H4 (cell line): ENCODE measurements at regions not wholly inside any gene's neighbourhood (a gene's known extent, or its start where the extent isn't known, plus 50 kb on each side); places are given as distances from the start of the nearest gene placed in this dataset.

Experiments
- DNase-seq: peaks from one replicate; pipeline ENCODE4 v3.0.0-alpha.2; 2015; ENCODE audit warnings: low spot score

DNA sequence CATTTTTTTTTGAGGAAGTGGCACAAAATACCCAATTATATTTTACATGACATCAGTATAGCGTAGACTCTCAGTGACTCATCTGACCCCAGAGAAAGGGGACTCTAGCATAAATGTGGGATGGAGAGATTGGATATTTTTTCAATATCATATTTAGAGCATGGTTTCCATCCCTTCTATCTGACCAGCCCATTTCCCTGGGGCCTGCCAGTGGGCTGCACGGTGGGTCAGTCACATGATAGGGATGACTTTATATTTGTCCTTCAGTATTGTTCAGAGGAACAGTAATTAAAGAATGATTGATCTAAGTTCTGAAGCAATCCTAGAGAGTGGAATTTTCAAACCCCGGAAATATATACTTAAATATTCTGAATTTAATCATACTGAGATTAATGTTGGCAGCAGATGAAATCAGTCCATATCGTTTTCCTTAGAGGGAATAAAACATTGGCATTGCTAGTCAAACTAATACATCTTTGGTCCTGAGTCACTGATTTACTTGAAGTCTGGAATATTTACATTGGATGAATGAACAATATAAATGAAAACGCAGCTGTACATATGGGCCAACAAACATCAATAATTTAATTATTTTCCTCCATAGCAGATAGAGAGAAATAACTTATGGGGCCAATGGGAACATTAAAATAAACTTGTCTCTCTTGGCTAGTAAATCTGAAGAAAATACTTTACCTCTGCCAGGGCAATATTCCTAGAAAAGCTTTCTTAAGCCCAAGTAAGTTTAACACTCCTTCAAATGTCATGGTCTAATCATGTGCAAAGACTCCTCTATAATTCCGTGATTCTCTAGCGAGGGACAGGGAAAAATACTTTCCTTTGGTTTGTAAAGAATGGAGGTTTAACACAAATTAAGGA lies 563.6 kb upstream of the PKDCC start:
- no peak for DNase-seq

DNA sequence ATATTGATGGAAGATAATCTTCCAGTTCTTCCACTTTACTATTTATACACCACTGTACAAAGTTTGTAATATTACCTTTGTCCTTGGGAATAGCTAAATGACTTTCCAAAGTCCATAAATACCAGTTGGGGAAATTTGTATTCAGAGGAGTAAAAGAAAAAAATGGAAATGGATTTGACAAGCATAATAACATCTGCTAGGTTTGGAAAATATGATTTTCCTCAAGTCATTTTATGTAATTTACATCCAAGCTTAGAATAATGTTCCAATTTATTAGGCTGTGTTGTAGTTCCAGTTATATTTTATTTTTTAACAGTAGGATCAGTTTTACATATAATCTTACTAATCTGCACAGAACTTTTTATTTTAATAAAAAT lies 563.0 kb upstream of the PKDCC start:
- no peak for DNase-seq

DNA sequence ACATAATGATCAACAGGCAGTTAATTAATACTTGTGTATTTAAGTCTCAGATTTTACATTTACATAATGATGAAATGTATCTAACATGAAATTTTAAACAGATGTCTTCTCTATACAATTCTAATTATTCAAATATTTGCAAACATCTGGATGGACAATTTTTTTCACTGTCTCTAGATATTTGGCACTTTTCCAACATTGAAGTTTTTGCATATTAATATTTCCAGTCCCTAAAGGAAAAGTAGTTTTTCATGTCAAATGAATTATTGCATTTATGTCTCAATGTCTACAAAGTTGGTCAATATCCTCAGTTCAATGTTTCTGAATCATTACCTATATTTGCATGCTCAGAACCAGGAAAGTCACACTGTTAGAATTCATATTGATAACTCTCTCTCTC lies 560.9 kb upstream of the PKDCC start:
- DNase-seq = no peak

DNA sequence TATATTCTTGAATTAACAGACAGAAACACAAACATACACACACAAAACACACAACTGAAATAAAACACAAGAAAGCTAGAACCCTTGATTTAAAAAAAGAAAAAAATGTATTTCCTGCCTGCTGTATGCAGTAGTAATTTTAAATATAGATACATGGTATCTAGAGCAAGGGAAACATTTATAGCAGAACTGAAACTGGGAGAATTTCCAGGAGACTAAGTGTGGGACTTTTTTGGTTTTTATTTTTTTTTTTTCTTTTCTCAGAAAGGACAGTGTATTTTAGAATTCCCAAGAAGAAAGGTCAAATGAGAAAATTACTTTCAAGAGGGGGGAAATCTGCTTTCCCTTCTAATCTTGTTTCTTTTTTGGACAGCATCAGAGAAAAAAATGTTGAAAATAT lies 558.9 kb upstream of the PKDCC start:
- no peak for DNase-seq

DNA sequence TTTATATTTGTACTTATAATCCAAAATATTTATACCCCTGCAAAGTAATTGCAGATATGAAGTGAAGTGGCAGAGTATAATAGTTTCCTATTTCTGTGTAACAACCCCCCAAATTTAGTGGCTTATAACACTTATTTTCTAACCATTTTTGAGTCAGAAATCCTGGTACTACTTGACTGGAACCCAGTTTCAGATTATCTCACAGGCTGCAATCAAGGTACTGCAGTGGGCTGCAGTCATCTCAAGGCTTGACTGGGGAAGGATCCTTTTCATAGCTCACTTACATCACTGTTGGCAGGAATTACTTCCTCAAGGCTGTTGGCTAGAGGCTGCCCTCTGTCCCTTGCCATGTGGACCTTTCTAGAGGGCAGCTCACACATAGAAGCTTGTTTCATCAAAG lies 558.2 kb upstream of the PKDCC start:
- no peak for DNase-seq

DNA sequence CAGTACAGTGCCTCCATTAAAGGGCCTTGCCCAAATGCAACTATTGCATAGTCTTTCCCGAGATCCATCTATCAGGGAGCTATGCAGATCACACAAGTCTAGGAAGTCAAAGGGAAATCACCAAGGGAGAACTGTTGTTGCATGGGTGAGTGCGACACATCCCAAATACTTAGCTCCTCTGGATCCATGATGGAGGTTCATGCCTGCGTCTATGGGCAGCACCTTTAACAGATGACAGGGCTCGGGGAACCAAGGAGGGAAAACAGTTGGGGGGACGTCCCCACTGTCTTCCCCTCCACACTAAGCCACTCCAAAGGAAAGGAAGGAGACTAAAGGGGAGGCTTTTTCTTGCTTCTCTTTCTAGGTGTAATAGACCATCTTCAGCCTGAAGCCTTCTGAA lies 552.8 kb upstream of the PKDCC start:
- DNase-seq = no peak

DNA sequence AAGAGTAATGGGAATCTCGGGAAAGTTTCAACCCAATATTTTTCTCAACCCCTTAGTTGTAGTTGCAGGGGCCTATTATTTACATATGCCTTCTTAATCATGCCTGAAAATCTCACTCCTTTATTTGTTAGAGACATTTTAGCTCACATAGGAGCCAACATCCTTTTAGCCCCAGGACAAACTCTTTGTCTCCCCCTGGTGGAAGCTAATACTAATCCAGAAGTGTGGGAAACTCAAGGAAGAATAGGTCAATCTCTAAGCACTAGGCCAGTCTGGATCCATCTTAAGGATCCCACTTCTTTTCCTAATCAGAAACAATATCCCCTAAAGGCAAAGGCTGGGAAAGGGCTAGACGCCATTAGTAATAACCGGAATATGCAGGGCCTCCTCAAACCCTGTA lies 550.9 kb upstream of the PKDCC start:
- no peak for DNase-seq

DNA sequence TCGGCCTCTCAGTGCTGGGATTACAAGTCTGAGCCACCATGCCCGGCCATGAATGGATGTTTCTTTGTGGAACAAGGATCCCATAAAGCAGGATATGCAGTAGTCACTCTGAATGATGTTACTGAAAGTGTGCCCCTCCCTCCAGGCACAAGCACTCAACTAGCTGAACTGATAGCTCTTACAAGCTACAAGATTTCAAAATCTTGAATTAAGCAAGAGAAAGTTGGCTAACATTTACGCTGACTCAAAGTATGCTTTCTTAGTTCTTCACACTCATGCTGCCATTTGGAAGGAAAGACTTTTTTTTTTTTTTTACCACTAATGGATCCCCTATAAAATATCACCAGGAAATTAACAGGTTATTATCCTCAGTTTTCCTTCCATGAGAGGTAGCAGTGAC lies 549.0 kb upstream of the PKDCC start:
- DNase-seq = no peak

DNA sequence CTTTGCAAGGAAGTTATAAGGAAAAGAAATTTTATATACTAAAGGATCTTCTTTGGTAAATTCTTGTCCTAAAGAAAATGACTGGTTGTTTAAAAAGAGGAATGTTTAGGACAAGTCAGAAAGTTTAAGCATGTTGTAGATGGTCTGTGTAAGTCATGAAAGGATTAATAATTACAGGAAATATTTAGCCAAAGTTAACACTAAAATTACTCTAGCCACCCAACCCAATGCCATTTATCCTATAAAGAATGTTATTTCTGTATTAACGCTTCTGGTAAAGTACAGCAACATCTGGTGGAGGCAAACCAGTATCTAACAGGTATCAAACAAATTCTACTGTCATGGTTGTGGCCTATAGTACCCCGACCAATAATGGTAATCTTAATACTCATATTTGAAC lies 546.9 kb upstream of the PKDCC start:
- no peak for DNase-seq

DNA sequence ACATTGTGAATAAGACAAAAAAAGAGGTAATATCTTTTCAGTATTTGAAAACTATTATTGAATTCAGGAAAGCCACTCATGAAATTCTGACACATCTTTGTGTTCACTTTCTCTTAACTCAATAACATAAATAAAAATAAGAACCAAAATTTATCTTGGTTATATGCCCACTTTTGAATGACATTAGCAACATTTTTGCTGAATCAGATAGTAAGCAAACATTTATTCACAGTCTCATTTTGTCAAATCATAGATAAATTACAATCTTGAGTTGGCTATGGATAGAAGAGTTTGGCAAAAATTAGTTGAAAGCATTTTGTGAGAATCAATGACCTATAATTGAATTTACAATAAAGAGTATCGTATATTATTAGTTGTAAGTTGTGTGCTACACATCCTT lies 545.1 kb upstream of the PKDCC start:
- DNase-seq = no peak

DNA sequence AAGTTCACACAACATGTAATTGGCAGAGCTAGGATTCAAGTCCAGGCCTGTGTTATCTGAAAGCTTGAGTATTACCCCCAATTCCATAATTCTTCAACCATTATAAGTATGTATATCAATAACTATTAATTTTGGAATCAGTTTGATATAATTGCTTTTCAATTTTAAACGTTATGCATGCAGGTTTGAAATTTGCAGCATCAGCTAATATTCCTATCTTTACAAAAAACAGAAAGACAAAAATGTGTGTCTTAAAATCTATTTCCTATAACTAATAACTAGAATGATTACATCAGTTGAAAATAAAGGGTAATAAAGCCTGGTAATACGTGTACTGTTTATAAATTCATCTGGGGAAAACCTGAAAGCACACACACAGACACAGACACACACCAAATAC lies 543.3 kb upstream of the PKDCC start:
- DNase-seq = no peak

DNA sequence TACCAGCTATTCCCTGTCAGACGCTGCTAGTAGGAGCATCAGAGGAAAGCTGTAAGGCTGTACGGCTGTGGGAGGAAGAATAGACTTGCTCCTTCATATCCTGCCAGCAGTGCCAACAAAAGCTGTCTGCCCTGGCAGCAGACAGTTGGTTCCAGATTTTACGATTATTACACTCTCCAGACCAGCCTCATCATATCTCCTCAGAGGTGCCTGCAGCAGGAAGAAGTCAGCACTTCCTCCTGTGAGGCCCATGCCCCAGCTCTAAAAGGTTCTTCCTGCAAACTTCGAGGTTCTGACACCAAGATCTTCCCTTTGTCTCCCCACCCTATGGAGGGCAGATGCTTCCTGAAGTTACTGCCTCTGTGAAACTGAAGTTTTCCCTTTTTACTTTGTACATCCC lies 537.7 kb upstream of the PKDCC start:
- no peak for DNase-seq

DNA sequence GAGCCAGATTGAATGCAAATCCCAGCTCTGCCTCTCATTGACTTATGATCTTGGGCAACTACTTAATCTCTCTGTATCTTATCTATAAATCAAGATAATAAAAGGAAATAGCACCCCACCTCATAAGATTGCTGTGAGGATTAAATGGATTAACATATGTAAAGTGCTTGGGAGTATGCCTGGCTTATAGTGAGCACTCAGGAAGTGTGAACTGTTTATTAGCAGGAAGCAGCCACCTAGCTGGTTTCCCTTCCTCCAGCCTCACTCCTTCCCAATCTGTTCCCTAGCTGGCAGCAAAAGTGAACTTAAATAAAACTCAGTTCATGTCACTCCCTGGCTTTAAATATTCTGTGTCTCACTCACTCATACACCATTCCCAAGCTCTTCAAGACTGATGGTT lies 526.6 kb upstream of the PKDCC start:
- DNase-seq = no peak

DNA sequence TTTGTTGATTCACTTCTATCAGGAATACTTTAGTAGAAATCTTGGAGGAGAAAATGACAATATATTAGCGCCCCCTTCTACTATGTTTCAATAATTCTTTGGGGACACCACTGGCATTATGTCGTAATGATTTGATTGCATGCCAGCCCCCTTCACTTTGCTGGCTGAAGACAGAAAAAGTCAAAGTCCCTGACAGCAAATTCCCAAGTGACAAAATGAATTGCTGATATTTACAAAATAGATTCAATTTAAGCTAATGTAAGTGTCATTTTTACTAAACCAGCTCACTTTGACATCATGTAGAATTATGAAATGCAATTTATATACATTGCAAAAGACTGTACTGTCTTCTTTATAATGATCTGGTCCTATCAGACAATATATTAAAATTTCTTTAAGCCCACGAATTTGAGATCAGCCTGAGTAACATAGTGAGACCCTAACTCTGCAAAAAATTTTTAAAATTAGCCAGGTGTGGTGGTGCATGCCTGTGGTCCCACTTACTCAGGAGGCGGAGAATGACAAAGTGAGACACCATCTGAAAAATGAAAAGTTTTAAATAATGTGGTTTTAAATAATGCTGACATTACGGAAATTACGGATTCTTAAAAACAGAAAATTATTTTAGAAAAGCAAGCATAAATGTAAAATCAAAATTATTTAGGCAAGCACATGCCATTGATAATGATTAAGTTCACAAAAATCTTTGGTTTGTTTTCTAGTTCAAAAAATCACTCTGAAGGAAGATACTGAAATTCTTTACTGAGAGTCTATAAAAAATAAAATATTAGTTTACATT lies 520.1 kb upstream of the PKDCC start:
- DNase-seq = no peak

DNA sequence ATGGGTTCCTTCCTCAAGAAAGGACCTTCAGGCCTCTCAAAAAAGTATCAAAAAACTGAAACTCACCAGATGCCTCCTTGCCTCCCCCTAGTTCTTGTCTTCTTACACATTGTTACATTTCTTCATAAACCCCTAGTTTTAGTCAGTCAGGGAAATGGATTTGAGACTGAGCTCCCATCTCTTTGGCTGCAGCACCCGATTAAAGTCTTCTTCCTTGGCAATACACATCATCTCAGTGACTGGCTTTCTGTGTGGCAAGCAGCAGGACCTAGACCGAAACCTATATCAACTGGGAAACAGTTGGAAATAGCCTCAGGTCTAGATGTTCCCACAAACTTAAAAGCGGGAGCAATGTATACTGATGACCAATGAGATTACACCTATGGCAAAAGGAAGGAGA lies 512.2 kb upstream of the PKDCC start:
- no peak for DNase-seq

DNA sequence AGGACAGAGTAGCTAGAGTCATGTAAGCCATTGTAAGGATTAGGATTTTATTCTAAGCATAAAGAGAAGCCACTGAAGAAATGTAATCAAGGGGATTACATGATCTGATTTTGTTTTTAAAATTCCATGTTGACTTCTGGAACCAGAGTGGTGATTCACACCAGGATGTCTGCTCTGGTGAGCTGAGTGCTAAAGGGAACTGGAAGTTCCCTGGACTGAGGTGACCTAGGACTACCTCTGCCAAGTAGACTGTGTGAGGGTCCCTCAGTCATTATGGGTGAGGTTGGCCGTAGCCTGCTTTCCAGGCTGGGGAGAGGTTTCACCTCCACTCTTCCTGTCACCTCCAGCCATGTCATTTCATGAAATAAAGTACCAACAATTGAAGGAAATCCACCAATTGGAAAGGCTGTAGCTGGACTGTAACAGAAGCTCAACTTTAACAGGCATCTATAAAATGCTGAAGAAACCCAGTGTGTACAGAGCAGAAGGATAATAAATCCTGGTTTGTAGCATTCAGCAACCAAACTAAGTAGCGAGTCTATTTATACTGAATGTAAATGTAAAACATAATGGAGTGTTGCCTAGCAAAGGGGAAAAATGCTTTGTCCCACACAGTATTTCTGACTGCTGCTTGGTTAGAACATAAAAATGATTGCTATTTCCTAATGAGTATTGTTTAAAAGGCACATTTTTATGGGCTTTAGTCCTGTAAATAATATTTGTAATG lies 507.4 kb upstream of the PKDCC start:
- no peak for DNase-seq

DNA sequence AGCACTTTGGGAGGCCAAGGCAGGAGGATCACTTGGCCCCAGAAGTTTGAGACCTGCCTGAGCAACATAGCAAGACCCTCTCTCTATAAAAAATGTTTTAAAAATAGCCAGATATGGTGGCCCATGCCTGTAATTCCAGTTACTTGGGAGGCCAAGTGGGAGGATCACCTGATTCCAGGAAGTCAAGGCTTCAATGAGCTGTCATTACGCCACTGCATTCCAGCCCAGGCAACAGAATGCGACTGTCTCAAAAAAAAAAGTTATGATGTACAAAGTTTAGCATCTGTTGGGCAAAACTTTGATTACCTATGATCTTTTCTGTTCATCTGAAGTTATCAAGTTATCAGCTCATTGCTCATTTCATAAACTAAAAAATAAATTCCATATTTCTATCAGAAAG lies 504.1 kb upstream of the PKDCC start:
- DNase-seq = no peak

DNA sequence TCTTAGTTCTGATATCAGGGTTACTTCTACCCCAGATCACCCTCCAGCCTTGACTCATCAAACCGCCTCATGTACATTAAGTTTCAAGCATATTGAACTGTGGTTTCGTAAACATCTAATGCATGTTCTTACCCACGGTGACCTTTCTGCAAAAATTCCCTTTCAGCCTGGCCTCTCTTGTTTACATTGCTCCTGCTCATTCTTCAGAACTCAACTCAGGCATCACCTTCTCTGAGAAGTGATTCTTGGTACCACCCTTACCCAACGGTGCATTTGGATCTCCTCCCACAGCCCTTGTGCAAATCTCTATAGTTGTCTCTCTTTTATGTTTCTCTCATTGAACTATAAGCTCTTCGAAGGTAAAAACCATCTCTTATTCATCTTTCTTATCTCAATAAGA lies 503.1 kb upstream of the PKDCC start:
- no peak for DNase-seq

DNA sequence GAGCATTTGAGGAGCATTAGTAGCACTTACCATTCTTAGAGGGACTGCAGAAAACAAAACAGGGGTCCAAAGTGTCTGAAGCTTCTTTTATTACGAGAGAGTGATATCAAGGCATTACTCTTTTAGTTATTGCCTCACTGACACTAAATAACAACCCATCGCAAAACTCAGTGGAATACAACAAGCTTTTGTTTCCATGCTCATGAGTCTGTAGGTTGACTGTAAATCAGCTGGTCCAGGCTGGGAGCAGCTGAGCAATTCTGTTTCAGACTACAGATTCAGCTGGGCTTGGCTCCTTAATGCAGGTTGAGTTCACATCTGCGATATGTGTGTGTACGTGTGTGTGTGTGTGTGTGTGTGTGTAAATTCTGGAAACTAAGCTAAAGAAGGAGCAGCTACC lies 501.8 kb upstream of the PKDCC start:
- no peak for DNase-seq

DNA sequence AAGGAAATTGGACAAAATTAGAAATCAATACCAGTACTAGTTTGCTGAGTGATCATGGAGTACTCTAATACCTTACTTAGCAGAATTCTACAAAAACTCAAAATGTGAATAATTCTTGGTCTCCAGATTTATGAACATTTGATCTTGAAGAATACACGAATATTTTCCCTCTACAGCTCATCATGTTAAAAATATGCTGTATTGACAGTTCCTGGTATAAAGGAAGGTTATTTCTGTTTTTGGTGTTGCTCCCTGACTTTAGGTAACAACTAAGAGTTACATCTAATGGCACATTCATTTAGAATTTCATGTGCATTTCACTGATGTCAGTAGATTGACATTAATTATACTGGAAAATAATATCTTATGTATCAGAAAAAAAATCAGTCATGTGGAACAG lies 479.2 kb upstream of the PKDCC start:
- no peak for DNase-seq

DNA sequence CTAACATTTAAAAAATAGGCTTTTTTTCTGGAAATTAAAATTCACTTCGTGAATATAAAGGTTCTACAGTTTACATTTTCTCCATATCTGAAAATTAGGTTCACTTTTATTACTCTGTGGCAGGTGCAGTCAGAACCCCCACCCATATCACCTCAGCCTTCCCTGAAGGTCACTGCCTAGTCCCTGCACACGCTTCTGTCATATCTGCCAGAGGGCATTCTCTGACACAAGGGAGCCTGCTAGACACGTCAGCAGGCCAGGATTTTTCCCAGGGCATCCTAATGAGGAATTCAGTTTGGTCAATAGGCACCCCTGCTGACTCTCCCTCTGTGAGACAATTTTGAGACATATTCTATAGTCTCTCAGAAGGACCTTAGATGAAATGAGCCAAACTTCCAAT lies 475.7 kb upstream of the PKDCC start:
- no peak for DNase-seq

DNA sequence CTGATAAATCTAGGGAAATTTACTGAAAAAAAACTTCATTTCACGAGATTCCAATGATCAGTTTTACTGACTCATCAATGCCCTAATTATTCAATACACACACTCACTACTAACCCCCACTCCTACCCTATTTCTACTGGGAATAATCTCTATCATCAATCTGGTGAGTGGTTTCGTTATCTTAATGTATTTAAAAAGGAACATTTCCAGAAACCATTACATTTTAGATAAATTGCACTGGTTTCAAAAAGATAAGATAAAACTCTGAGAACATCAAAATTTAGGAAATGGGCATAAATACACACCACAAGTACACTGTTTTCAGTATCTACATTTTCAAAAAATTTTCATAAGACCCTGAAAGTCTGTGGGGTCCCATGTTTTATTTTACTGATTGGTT lies 471.4 kb upstream of the PKDCC start:
- DNase-seq = no peak

DNA sequence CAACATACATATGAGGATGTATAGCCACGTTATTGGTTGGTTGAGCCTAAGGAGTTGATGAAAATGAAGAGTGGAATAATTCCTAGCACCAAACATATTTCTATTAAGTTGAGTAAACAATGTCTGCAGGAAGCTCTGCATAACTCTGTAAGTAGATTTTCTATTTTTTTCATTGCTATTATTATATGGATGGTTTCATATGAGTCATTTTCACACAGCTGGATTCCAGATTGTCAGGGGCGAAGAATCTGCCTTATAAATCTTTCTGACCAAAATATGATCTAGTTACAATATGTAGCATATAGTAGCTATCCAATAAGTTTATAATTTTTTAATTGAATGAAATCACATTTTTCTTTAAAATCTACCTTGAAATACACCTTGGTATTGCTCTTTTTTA lies 468.0 kb upstream of the PKDCC start:
- DNase-seq = no peak
